ENCODE measurements at regions not wholly inside any gene's neighbourhood (a gene's known extent, or its start where the extent isn't known, plus 50 kb on each side); places are given as distances from the start of the nearest gene placed in this dataset.

DNA sequence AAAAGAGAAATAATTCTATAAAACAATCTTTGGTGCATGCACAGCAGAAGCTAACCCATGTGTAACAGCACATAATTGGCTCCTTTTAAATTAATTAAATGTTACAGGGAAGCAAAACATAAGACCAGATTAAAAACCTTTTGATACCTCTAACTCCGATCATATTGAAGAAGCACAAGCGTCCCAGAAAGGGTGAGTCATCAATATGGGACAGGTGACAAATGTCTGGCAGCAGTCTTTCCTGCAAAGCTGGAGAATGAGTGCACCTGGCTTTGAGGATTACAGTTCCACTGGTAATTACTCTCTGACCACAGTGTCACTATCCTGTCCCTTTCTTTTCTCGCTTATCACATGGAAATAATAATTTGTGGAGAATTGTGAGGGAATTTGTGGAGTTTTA lies 94.6 kb downstream of the FAM9B start:
- no peak for DNase-seq (ENCODE audit: low spot score)
- TF ChIP-seq, protein P1, sequence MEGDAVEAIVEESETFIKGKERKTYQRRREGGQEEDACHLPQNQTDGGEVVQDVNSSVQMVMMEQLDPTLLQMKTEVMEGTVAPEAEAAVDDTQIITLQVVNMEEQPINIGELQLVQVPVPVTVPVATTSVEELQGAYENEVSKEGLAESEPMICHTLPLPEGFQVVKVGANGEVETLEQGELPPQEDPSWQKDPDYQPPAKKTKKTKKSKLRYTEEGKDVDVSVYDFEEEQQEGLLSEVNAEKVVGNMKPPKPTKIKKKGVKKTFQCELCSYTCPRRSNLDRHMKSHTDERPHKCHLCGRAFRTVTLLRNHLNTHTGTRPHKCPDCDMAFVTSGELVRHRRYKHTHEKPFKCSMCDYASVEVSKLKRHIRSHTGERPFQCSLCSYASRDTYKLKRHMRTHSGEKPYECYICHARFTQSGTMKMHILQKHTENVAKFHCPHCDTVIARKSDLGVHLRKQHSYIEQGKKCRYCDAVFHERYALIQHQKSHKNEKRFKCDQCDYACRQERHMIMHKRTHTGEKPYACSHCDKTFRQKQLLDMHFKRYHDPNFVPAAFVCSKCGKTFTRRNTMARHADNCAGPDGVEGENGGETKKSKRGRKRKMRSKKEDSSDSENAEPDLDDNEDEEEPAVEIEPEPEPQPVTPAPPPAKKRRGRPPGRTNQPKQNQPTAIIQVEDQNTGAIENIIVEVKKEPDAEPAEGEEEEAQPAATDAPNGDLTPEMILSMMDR (IDR thresholded peaks at IDR 0.05; ENCODE audit: extremely low read depth, insufficient read depth, missing control alignments) = no peak
- in situ Hi-C loops (cut with MboI; ENCODE audit: low pct_unique_long_range_greater_than_20kb, low sequenced_read_pairs, unreplicated experiment) = no loop called here

DNA sequence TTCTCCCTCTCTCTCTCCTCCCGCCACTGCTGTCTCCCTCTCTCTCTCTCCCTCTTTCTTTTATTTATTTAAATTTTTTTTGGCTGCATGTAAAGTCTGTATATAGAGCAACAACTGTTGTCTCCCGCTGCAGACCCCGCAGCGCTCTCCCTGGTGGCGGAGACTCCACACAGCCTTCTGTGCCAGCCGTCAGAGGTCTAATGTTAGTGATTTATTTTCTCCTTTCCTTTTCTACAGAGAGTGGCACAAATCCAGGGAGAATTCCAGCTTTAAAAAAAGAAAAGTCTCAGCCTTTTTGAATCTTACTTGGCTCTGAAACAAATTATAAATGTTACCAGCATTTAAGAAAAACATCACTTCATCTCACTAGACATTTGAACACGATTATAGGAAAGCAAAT lies 106.2 kb downstream of the FAM9B start:
- TF ChIP-seq, protein P1 (IDR thresholded peaks at IDR 0.05; ENCODE audit: extremely low read depth, insufficient read depth, missing control alignments) = no peak
- no peak for DNase-seq (ENCODE audit: low spot score)
- in situ Hi-C loops (cut with MboI; ENCODE audit: low pct_unique_long_range_greater_than_20kb, low sequenced_read_pairs, unreplicated experiment) = no loop called here

DNA sequence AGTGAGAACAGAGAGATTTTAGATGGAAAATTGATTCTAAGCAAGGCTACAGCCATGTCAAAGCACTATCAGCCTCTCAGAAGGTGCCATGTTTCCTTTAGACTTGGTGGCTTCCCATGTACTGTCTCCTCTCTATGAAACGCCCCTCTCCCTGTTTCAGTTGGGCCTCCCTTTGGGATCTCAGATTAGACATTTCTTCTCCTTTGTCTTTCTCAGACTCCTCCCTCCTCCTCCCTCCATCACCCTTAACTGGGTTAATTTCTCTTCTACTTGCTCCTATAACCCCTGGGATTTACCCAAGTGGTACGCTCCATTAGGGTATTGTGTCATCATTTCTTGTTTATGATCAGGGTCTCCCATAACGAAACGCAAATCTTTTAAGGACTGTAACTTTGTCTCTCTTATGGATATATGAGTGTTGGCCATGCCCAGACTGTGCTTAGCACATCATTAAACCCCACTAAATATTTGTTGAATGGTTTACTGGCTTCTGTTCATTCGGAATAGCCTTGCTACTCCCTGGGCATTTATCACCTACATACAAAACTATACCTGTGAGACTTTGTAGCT lies 106.8 kb downstream of the FAM9B start:
- no peak for DNase-seq (ENCODE audit: low spot score)
- in situ Hi-C loops (cut with MboI; ENCODE audit: low pct_unique_long_range_greater_than_20kb, low sequenced_read_pairs, unreplicated experiment) = no loop called here
- TF ChIP-seq, protein P1 (IDR thresholded peaks at IDR 0.05; ENCODE audit: extremely low read depth, insufficient read depth, missing control alignments) = no peak

DNA sequence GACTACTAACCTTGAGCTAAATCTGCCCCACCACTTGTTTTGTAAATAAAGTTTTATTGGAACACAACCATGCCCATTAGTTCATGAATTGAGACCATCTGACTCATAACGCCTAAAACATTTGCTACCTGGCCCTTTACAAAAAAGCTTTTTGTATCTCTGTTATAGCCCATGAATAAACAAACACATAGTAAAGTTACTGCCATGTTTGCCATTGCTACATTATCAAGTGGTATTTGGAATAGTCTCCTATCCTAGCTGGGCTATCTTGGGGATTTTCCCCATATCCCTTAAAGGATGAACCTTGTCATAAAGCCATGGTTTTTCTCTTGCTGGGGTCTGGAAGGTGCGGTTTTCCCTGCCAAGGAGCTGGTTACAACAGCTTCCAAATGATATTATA lies 112.3 kb downstream of the FAM9B start:
- in situ Hi-C loops (cut with MboI; ENCODE audit: low pct_unique_long_range_greater_than_20kb, low sequenced_read_pairs, unreplicated experiment) = no loop called here
- TF ChIP-seq, protein P1 (IDR thresholded peaks at IDR 0.05; ENCODE audit: extremely low read depth, insufficient read depth, missing control alignments) = no peak
- DNase-seq (ENCODE audit: low spot score) = no peak

DNA sequence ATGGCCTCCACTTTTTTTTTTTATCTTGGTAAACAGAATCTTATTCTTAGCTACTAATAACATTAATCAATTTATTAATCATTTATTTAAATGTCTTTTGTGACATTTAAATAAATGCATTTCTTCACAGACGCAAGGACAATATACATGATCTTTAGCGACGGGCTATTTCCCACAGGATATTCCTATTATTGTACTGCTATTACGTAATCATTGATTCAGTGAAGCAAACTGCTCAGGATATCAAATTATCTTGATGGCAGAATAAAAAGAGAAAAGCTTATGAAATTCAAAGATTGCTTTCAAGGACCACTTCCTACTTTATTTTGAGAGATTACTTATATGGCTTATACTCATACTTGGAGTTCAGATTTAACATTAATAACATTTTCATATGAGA lies 114.1 kb downstream of the FAM9B start:
- DNase-seq (ENCODE audit: low spot score) = no peak
- TF ChIP-seq, protein P1 (IDR thresholded peaks at IDR 0.05; ENCODE audit: extremely low read depth, insufficient read depth, missing control alignments) = no peak
- in situ Hi-C loops (cut with MboI; ENCODE audit: low pct_unique_long_range_greater_than_20kb, low sequenced_read_pairs, unreplicated experiment) = no loop called here

DNA sequence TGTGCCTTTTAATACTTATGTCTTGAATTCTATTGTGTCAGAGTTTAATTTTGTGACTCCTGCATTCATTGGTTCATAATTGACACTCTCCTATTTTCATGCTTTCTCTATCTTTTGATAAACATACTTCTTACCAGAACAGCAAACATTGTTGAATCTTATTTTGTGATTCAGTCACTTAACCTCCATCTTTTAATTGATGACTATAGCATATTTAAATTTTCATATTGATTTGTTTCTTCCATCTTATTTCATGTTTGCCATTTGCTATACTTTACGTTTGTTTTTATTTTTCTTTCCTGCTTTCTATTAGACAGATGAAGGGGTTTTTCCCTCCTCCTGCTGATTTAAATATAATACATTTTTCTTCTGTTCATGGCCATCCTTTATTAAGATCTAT lies 115.5 kb upstream of the FAM9A start:
- in situ Hi-C loops (cut with MboI; ENCODE audit: low pct_unique_long_range_greater_than_20kb, low sequenced_read_pairs, unreplicated experiment) = no loop called here
- DNase-seq (ENCODE audit: low spot score) = no peak
- TF ChIP-seq, protein P1 (IDR thresholded peaks at IDR 0.05; ENCODE audit: extremely low read depth, insufficient read depth, missing control alignments) = no peak

DNA sequence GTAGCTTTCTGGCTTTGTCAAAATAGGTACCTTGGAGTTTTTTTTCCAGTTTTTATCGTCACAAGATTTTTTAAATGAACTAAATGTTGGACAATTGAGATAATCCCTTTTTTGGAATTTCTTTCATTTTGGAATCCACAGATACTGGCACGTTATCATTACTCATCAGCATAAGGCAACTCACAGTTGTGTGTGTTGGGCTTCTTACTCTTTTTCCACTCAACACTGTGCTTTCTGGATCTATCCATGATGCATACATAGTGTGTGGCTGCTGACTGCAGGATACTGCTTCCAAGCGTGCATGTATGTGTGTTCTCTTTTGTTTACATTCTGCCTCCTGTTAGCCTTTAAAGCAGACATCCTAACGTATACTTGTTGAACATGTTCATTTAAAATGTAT lies 113.5 kb upstream of the FAM9A start:
- TF ChIP-seq, protein P1 (IDR thresholded peaks at IDR 0.05; ENCODE audit: extremely low read depth, insufficient read depth, missing control alignments) = no peak
- in situ Hi-C loops (cut with MboI; ENCODE audit: low pct_unique_long_range_greater_than_20kb, low sequenced_read_pairs, unreplicated experiment) = no loop called here
- no peak for DNase-seq (ENCODE audit: low spot score)
